ENCODE measurements at regions not wholly inside any gene's neighbourhood (a gene's known extent, or its start where the extent isn't known, plus 50 kb on each side); places are given as distances from the start of the nearest gene placed in this dataset.

GRCh38 chr7:24368161-24368560 is 84.2 kb downstream of the NPY start:
- H3K9ac ChIP-seq (ENCODE audit: control insufficient read depth, extremely low read depth, insufficient read depth, low read length): no peak overlapping the region
- no peaks in the 10 kb centered on the region for H3K9me1 ChIP-seq (ENCODE audit: control insufficient read depth, extremely low read depth, insufficient read depth, low read length)
- dilution Hi-C loops (cut with MboI; ENCODE audit: extremely low pct_ligation_motif_present, low sequenced_read_pairs): no loop called here
- no peak for TF ChIP-seq EZH2 (IDR thresholded peaks at IDR 0.05; ENCODE audit: low read length)
- TF ChIP-seq CTCF (optimal IDR thresholded peaks at IDR 0.05 in 1 of 3, IDR thresholded peaks at IDR 0.05 in 1 of 3, conservative IDR thresholded peaks at IDR 0.05 in 1 of 3; ENCODE audit: extremely low read depth in 1 of 3, insufficient read depth in 2 of 3, low read length in 3 of 3): no peak
- FAIRE-seq (no peak), DNase-seq (ENCODE audit: low read depth, low spot score) (no peak)
- H3K4me2 ChIP-seq (ENCODE audit: control insufficient read depth, extremely low read depth, insufficient read depth, low read depth, low read length): no peak overlapping the region
- H2AFZ ChIP-seq (ENCODE audit: control insufficient read depth, low read length): no peak overlapping the region
- H3K36me3 ChIP-seq (ENCODE audit: control insufficient read depth in 2 of 2, extremely low read depth in 1 of 2, insufficient read depth in 2 of 2, low read length in 2 of 2): no peaks in the 10 kb centered on the region
- no peaks in the 10 kb centered on the region for H3K9me3 ChIP-seq (ENCODE audit: control insufficient read depth, low read depth, low read length)
- H3K4me3 ChIP-seq (ENCODE audit: control insufficient read depth in 2 of 3, extremely low read depth in 1 of 3, insufficient read depth in 2 of 3, low read depth in 1 of 3, low read length in 3 of 3): no peak overlapping the region
- H3K79me2 ChIP-seq (ENCODE audit: control insufficient read depth, insufficient read depth, low read length): no peaks in the 10 kb centered on the region
- no peaks in the 10 kb centered on the region for H3K4me1 ChIP-seq (ENCODE audit: control insufficient read depth, extremely low read depth, insufficient read depth, low read length)
- H3K27me3 ChIP-seq (ENCODE audit: control insufficient read depth, extremely low read depth, insufficient read depth, low read length): peaks cover 5% of the 10 kb centered on the region
- no peak overlapping the region for H3K27ac ChIP-seq (ENCODE audit: control insufficient read depth, insufficient read depth, low read length)
- no peaks in the 10 kb centered on the region for H4K20me1 ChIP-seq (ENCODE audit: control insufficient read depth, extremely low read depth, insufficient read depth, low read length)

DNA sequence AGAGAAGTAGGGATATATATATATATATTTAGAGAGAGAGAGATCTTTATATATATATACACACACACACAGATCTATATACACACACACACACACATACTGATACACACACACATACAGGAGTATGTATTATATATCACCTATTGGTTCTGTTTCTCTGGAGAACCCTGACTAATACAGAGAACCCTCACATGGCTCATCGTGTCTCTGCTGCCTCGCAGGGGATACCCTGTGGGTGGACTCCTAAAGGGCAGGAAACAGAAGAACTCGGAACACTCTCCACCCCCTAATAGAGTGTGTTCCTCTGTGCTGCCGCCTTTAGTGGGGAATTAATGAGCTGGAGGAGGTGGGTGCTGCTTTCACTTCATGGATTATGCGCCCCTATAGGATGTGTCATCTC is 86.6 kb downstream of the NPY start:
- dilution Hi-C loops (cut with MboI; ENCODE audit: extremely low pct_ligation_motif_present, low sequenced_read_pairs): no loop called here
- Histone ChIP-seq H3K36me3 (ENCODE audit: control insufficient read depth in 2 of 2, extremely low read depth in 1 of 2, insufficient read depth in 2 of 2, low read length in 2 of 2) (no peaks in the 10 kb centered on the region), H3K4me1 (ENCODE audit: control insufficient read depth, extremely low read depth, insufficient read depth, low read length) (no peaks in the 10 kb centered on the region), H3K27ac (ENCODE audit: control insufficient read depth, insufficient read depth, low read length) (no peak overlapping the region), H3K9me1 (ENCODE audit: control insufficient read depth, extremely low read depth, insufficient read depth, low read length) (no peaks in the 10 kb centered on the region), H3K9me3 (ENCODE audit: control insufficient read depth, low read depth, low read length) (no peaks in the 10 kb centered on the region), H3K27me3 (ENCODE audit: control insufficient read depth, extremely low read depth, insufficient read depth, low read length) (peaks cover 9% of the 10 kb centered on the region), H3K9ac (ENCODE audit: control insufficient read depth, extremely low read depth, insufficient read depth, low read length) (no peak overlapping the region), H3K79me2 (ENCODE audit: control insufficient read depth, insufficient read depth, low read length) (no peaks in the 10 kb centered on the region), H4K20me1 (ENCODE audit: control insufficient read depth, extremely low read depth, insufficient read depth, low read length) (no peaks in the 10 kb centered on the region), H3K4me3 (ENCODE audit: control insufficient read depth in 2 of 3, extremely low read depth in 1 of 3, insufficient read depth in 2 of 3, low read depth in 1 of 3, low read length in 3 of 3) (no peak overlapping the region), H2AFZ (ENCODE audit: control insufficient read depth, low read length) (no peak overlapping the region), H3K4me2 (ENCODE audit: control insufficient read depth, extremely low read depth, insufficient read depth, low read depth, low read length) (no peak overlapping the region)
- no peak for TF ChIP-seq CTCF (optimal IDR thresholded peaks at IDR 0.05 in 1 of 3, IDR thresholded peaks at IDR 0.05 in 1 of 3, conservative IDR thresholded peaks at IDR 0.05 in 1 of 3; ENCODE audit: extremely low read depth in 1 of 3, insufficient read depth in 2 of 3, low read length in 3 of 3)
- no peak for TF ChIP-seq EZH2 (IDR thresholded peaks at IDR 0.05; ENCODE audit: low read length)
- DNase-seq (ENCODE audit: low read depth, low spot score): no peak
- no peak for FAIRE-seq

All from keratinocyte (primary cell).